Activated CD4-positive, alpha-beta T cell treated with anti-CD3 and anti-CD28 coated beads, Interleukin-2, amount 50 U/mL, for 1 hour (primary cell): ENCODE measurements at regions not wholly inside any gene's neighbourhood (a gene's known extent, or its start where the extent isn't known, plus 50 kb on each side); places are given as distances from the start of the nearest gene placed in this dataset.
"Not testable (repeated sequence)": the region's sequence is repeated elsewhere in the genome, so short reads cannot be mapped to it uniquely, and the experiment has no call there.

Experiments
- DNase-seq: peaks from one replicate; pipeline ENCODE4 v3.0.0-alpha.2; 2020

GRCh38 chr5:103718108-103718507 lies 155.5 kb upstream of the NUDT12 start:
- DNase-seq, result no peak

- DNase-seq, result no peak
Observed at GRCh38 chr5:103708601-103709000, 146.0 kb upstream of the NUDT12 start.

- DNase-seq, result no peak
Observed at GRCh38 chr5:103706939-103707682, 144.5 kb upstream of the NUDT12 start.

- no peak for DNase-seq
Observed at GRCh38 chr5:103703617-103704016, 141.0 kb upstream of the NUDT12 start.

- DNase-seq, result no peak
Observed at GRCh38 chr5:103693517-103693916, 130.9 kb upstream of the NUDT12 start.

- no peak for DNase-seq
Observed at GRCh38 chr5:103690676-103691075, 128.1 kb upstream of the NUDT12 start.

- DNase-seq, result no peak
Observed at GRCh38 chr5:103679873-103680272, 117.3 kb upstream of the NUDT12 start.

GRCh38 chr5:103676198-103676597 lies 113.6 kb upstream of the NUDT12 start:
- DNase-seq, result not testable (repeated sequence)

GRCh38 chr5:103674739-103675138 lies 112.2 kb upstream of the NUDT12 start:
- no peak for DNase-seq

- DNase-seq, result no peak
Observed at GRCh38 chr5:103674251-103674650, 111.7 kb upstream of the NUDT12 start.

- no peak for DNase-seq
Observed at GRCh38 chr5:103669615-103670014, 107.0 kb upstream of the NUDT12 start.

- no peak for DNase-seq
Observed at GRCh38 chr5:103668281-103668680, 105.7 kb upstream of the NUDT12 start.

- no peak for DNase-seq
Observed at GRCh38 chr5:103667068-103667467, 104.5 kb upstream of the NUDT12 start.

- DNase-seq, result no peak
Observed at GRCh38 chr5:103657301-103657700, 94.7 kb upstream of the NUDT12 start.

GRCh38 chr5:103648086-103648485 lies 85.5 kb upstream of the NUDT12 start:
- no peak for DNase-seq

GRCh38 chr5:103646698-103647614 lies 84.4 kb upstream of the NUDT12 start:
- DNase-seq, result no peak

- no peak for DNase-seq
Observed at GRCh38 chr5:103645816-103646215, 83.2 kb upstream of the NUDT12 start.

- DNase-seq, result no peak
Observed at GRCh38 chr5:103638979-103639378, 76.4 kb upstream of the NUDT12 start.

GRCh38 chr5:103624675-103625074 lies 62.1 kb upstream of the NUDT12 start:
- no peak for DNase-seq

GRCh38 chr5:103624035-103624480 lies 61.5 kb upstream of the NUDT12 start:
- DNase-seq, result no peak

GRCh38 chr5:103623425-103623824 lies 60.8 kb upstream of the NUDT12 start:
- DNase-seq, result no peak

- no peak for DNase-seq
Observed at GRCh38 chr5:103621548-103621930, 59.0 kb upstream of the NUDT12 start.

GRCh38 chr5:103620851-103621547 lies 58.4 kb upstream of the NUDT12 start:
- no peak for DNase-seq
